GM18498 (cell line): ENCODE measurements at regions not wholly inside any gene's neighbourhood (a gene's known extent, or its start where the extent isn't known, plus 50 kb on each side); places are given as distances from the start of the nearest gene placed in this dataset.

Source experiments
- ATAC-seq: cut with Tn5 transposase; IDR thresholded peaks from one replicate; pipeline ENCODE4 v1.9.1; 2021; ENCODE audit warnings: mild to moderate bottlenecking, moderate library complexity; ENCODE audit not compliant: unreplicated experiment

GRCh38 chr12:85669911-85670310 is 166.3 kb downstream of the RASSF9 start:
- ATAC-seq, result no peak

- ATAC-seq, result no peak
These were observed 163.8 kb downstream of the RASSF9 start for GRCh38 chr12:85672436-85672835.

GRCh38 chr12:85673921-85674420 is 162.2 kb downstream of the RASSF9 start:
- ATAC-seq, result no peak

GRCh38 chr12:85676816-85677749 is 159.1 kb downstream of the RASSF9 start:
- ATAC-seq, result no peak

- no peak for ATAC-seq
These were observed 156.9 kb downstream of the RASSF9 start for GRCh38 chr12:85679296-85679695.

- no peak for ATAC-seq
These were observed 155.3 kb downstream of the RASSF9 start for GRCh38 chr12:85680881-85681280.

GRCh38 chr12:85681333-85681732 is 154.9 kb downstream of the RASSF9 start:
- no peak for ATAC-seq

GRCh38 chr12:85683051-85683450 is 153.2 kb downstream of the RASSF9 start:
- ATAC-seq, result no peak

GRCh38 chr12:85688837-85689236 is 147.4 kb downstream of the RASSF9 start:
- ATAC-seq, result no peak

GRCh38 chr12:85690146-85690545 is 146.1 kb downstream of the RASSF9 start:
- no peak for ATAC-seq

- ATAC-seq, result no peak
These were observed 143.0 kb downstream of the RASSF9 start for GRCh38 chr12:85693093-85693665.

- no peak for ATAC-seq
These were observed 141.0 kb downstream of the RASSF9 start for GRCh38 chr12:85695097-85695715.

GRCh38 chr12:85697003-85697402 is 139.2 kb downstream of the RASSF9 start:
- ATAC-seq, result no peak

- ATAC-seq, result no peak
These were observed 137.3 kb downstream of the RASSF9 start for GRCh38 chr12:85698937-85699336.

GRCh38 chr12:85708775-85709174 is 127.4 kb downstream of the RASSF9 start:
- no peak for ATAC-seq

GRCh38 chr12:85711735-85712390 is 124.3 kb downstream of the RASSF9 start:
- ATAC-seq, result no peak

GRCh38 chr12:85713373-85713772 is 122.8 kb downstream of the RASSF9 start:
- ATAC-seq, result no peak

- no peak for ATAC-seq
These were observed 121.8 kb downstream of the RASSF9 start for GRCh38 chr12:85714425-85714824.

- no peak for ATAC-seq
These were observed 115.7 kb downstream of the RASSF9 start for GRCh38 chr12:85720308-85721033.

GRCh38 chr12:85725991-85726390 is 110.2 kb downstream of the RASSF9 start:
- no peak for ATAC-seq
